ENCODE measurements at regions not wholly inside any gene's neighbourhood (a gene's known extent, or its start where the extent isn't known, plus 50 kb on each side); places are given as distances from the start of the nearest gene placed in this dataset.

GRCh38 chr14:48560421-48560820, 885.0 kb upstream of the MDGA2 start:
- no peaks in the 10 kb centered on the region for H3K27me3 Mint-ChIP-seq
- no peaks in the 10 kb centered on the region for H3K36me3 Mint-ChIP-seq
- no peak overlapping the region for H3K4me3 Mint-ChIP-seq
- H3K4me1 Mint-ChIP-seq, result no peaks in the 10 kb centered on the region
- H3K27ac Mint-ChIP-seq, result no peak overlapping the region
- H3K9me3 Mint-ChIP-seq, result peaks cover 6% of the 10 kb centered on the region
- DNase-seq, result no peak

- Mint-ChIP-seq H3K9me3 (peaks cover 7% of the 10 kb centered on the region), H3K27me3 (no peaks in the 10 kb centered on the region), H3K27ac (no peak overlapping the region), H3K36me3 (no peaks in the 10 kb centered on the region), H3K4me3 (no peak overlapping the region), H3K4me1 (no peaks in the 10 kb centered on the region)
- no peak for DNase-seq
These were observed 878.0 kb upstream of the MDGA2 start for GRCh38 chr14:48553443-48553842.

GRCh38 chr14:48546996-48547395, 871.6 kb upstream of the MDGA2 start:
- no peaks in the 10 kb centered on the region for H3K36me3 Mint-ChIP-seq
- H3K9me3 Mint-ChIP-seq, result peaks cover 7% of the 10 kb centered on the region
- no peak overlapping the region for H3K4me3 Mint-ChIP-seq
- H3K27me3 Mint-ChIP-seq, result no peaks in the 10 kb centered on the region
- no peak for DNase-seq
- no peak overlapping the region for H3K27ac Mint-ChIP-seq
- no peaks in the 10 kb centered on the region for H3K4me1 Mint-ChIP-seq

- Mint-ChIP-seq H3K4me1 (no peaks in the 10 kb centered on the region), H3K27ac (no peak overlapping the region), H3K4me3 (no peak overlapping the region), H3K36me3 (no peaks in the 10 kb centered on the region), H3K9me3 (peaks cover 2% of the 10 kb centered on the region), H3K27me3 (no peaks in the 10 kb centered on the region)
- DNase-seq, result no peak
These were observed 862.2 kb upstream of the MDGA2 start for GRCh38 chr14:48537600-48537999.

- H3K27ac Mint-ChIP-seq, result no peak overlapping the region
- peaks cover 2% of the 10 kb centered on the region for H3K9me3 Mint-ChIP-seq
- H3K36me3 Mint-ChIP-seq, result no peaks in the 10 kb centered on the region
- H3K27me3 Mint-ChIP-seq, result no peaks in the 10 kb centered on the region
- H3K4me1 Mint-ChIP-seq, result no peaks in the 10 kb centered on the region
- DNase-seq, result no peak
- H3K4me3 Mint-ChIP-seq, result no peak overlapping the region
These were observed 860.9 kb upstream of the MDGA2 start for GRCh38 chr14:48536318-48536717.

- H3K27me3 Mint-ChIP-seq, result no peaks in the 10 kb centered on the region
- no peak for DNase-seq
- H3K36me3 Mint-ChIP-seq, result no peaks in the 10 kb centered on the region
These were observed 852.4 kb upstream of the MDGA2 start for GRCh38 chr14:48527832-48528231.

GRCh38 chr14:48526307-48526706, 850.9 kb upstream of the MDGA2 start:
- Mint-ChIP-seq H3K4me3 (no peak overlapping the region), H3K4me1 (no peaks in the 10 kb centered on the region), H3K9me3 (no peaks in the 10 kb centered on the region), H3K27ac (no peak overlapping the region), H3K27me3 (no peaks in the 10 kb centered on the region), H3K36me3 (no peaks in the 10 kb centered on the region)
- DNase-seq, result no peak

More at GRCh38 chr14:48527832-48528231, 852.4 kb upstream of the MDGA2 start:
- no peak overlapping the region for H3K4me3 Mint-ChIP-seq
- no peaks in the 10 kb centered on the region for H3K4me1 Mint-ChIP-seq
- H3K27ac Mint-ChIP-seq, result no peak overlapping the region
- H3K9me3 Mint-ChIP-seq, result no peaks in the 10 kb centered on the region

- DNase-seq, result no peak
- H3K36me3 Mint-ChIP-seq, result no peaks in the 10 kb centered on the region
- no peak overlapping the region for H3K4me3 Mint-ChIP-seq
- H3K9me3 Mint-ChIP-seq, result no peaks in the 10 kb centered on the region
- no peaks in the 10 kb centered on the region for H3K27me3 Mint-ChIP-seq
- H3K4me1 Mint-ChIP-seq, result no peaks in the 10 kb centered on the region
- no peak overlapping the region for H3K27ac Mint-ChIP-seq
These were observed 829.5 kb upstream of the MDGA2 start for GRCh38 chr14:48504921-48505320.

GRCh38 chr14:48490756-48491155, 815.4 kb upstream of the MDGA2 start:
- H3K4me1 Mint-ChIP-seq, result no peaks in the 10 kb centered on the region
- no peaks in the 10 kb centered on the region for H3K27me3 Mint-ChIP-seq

GRCh38 chr14:48473944-48474343, 798.5 kb upstream of the MDGA2 start:
- Mint-ChIP-seq H3K4me3 (no peak overlapping the region), H3K36me3 (no peaks in the 10 kb centered on the region), H3K4me1 (no peaks in the 10 kb centered on the region), H3K9me3 (peaks cover 4% of the 10 kb centered on the region), H3K27ac (no peak overlapping the region), H3K27me3 (no peaks in the 10 kb centered on the region)
- no peak for DNase-seq

More at GRCh38 chr14:48490756-48491155, 815.4 kb upstream of the MDGA2 start:
- no peak overlapping the region for H3K4me3 Mint-ChIP-seq
- peaks cover 4% of the 10 kb centered on the region for H3K9me3 Mint-ChIP-seq
- H3K27ac Mint-ChIP-seq, result no peak overlapping the region
- H3K36me3 Mint-ChIP-seq, result no peaks in the 10 kb centered on the region
- no peak for DNase-seq

- DNase-seq, result no peak
- Mint-ChIP-seq H3K36me3 (no peaks in the 10 kb centered on the region), H3K9me3 (no peaks in the 10 kb centered on the region), H3K27me3 (no peaks in the 10 kb centered on the region), H3K4me3 (no peak overlapping the region), H3K4me1 (no peaks in the 10 kb centered on the region), H3K27ac (no peak overlapping the region)
These were observed 780.6 kb upstream of the MDGA2 start for GRCh38 chr14:48456051-48456450.

- Mint-ChIP-seq H3K4me3 (no peak overlapping the region), H3K27me3 (no peaks in the 10 kb centered on the region), H3K27ac (no peak overlapping the region), H3K9me3 (no peaks in the 10 kb centered on the region), H3K4me1 (no peaks in the 10 kb centered on the region), H3K36me3 (no peaks in the 10 kb centered on the region)
- no peak for DNase-seq
These were observed 779.5 kb upstream of the MDGA2 start for GRCh38 chr14:48454887-48455286.

GRCh38 chr14:48452437-48452995, 777.1 kb upstream of the MDGA2 start:
- no peak for DNase-seq
- Mint-ChIP-seq H3K36me3 (no peaks in the 10 kb centered on the region), H3K4me1 (no peaks in the 10 kb centered on the region), H3K27ac (no peak overlapping the region), H3K4me3 (no peak overlapping the region), H3K9me3 (peaks cover 2% of the 10 kb centered on the region), H3K27me3 (no peaks in the 10 kb centered on the region)

GRCh38 chr14:48435221-48435620, 759.8 kb upstream of the MDGA2 start:
- DNase-seq, result no peak
- Mint-ChIP-seq H3K27ac (no peak overlapping the region), H3K4me1 (no peaks in the 10 kb centered on the region), H3K27me3 (no peaks in the 10 kb centered on the region), H3K9me3 (no peaks in the 10 kb centered on the region), H3K4me3 (no peak overlapping the region), H3K36me3 (no peaks in the 10 kb centered on the region)

- no peak for DNase-seq
- Mint-ChIP-seq H3K36me3 (no peaks in the 10 kb centered on the region), H3K4me1 (no peaks in the 10 kb centered on the region), H3K9me3 (no peaks in the 10 kb centered on the region), H3K27me3 (no peaks in the 10 kb centered on the region), H3K27ac (no peak overlapping the region), H3K4me3 (no peak overlapping the region)
These were observed 755.4 kb upstream of the MDGA2 start for GRCh38 chr14:48430805-48431204.

GRCh38 chr14:48429512-48429911, 754.1 kb upstream of the MDGA2 start:
- Mint-ChIP-seq H3K36me3 (no peaks in the 10 kb centered on the region), H3K27ac (no peak overlapping the region), H3K9me3 (no peaks in the 10 kb centered on the region), H3K4me1 (no peaks in the 10 kb centered on the region), H3K4me3 (no peak overlapping the region), H3K27me3 (no peaks in the 10 kb centered on the region)
- no peak for DNase-seq

Measured in activated naive CD8-positive, alpha-beta T cell treated with anti-CD3 and anti-CD28 coated beads for 36 hours (primary cell).